Occipital lobe (tissue), 1 donor: ENCODE measurements at regions not wholly inside any gene's neighbourhood (a gene's known extent, or its start where the extent isn't known, plus 50 kb on each side); places are given as distances from the start of the nearest gene placed in this dataset.
A peak's percentile ranks its signal among the peaks of the same experiment; 100 is the strongest.
"Not testable (repeated sequence)": the region's sequence is repeated elsewhere in the genome, so short reads cannot be mapped to it uniquely, and the experiment has no call there.

ENCODE experiments used
- DNase-seq: peaks from one replicate; lab custom pipeline; 2025; lab: John Stamatoyannopoulos, UW

- not testable (repeated sequence) for DNase-seq
Observed at GRCh38 chr1:146510248-146510983, 281.6 kb upstream of the NOTCH2NLA start.

- not testable (repeated sequence) for DNase-seq
Observed at GRCh38 chr1:146504121-146504520, 275.3 kb upstream of the NOTCH2NLA start.

- DNase-seq = not testable (repeated sequence)
Observed at GRCh38 chr1:146487555-146487954, 258.7 kb upstream of the NOTCH2NLA start.

- not testable (repeated sequence) for DNase-seq
Observed at GRCh38 chr1:146487155-146487554, 258.3 kb upstream of the NOTCH2NLA start.

GRCh38 chr1:146486300-146487014 lies 257.6 kb upstream of the NOTCH2NLA start:
- peak; percentile 31 for DNase-seq

- not testable (repeated sequence) for DNase-seq
Observed at GRCh38 chr1:146484195-146484594, 255.4 kb upstream of the NOTCH2NLA start.

- not testable (repeated sequence) for DNase-seq
Observed at GRCh38 chr1:146479188-146479587, 250.4 kb upstream of the NOTCH2NLA start.

GRCh38 chr1:146478125-146478720 lies 249.4 kb upstream of the NOTCH2NLA start:
- DNase-seq = not testable (repeated sequence)

- DNase-seq = not testable (repeated sequence)
Observed at GRCh38 chr1:146475086-146475485, 246.3 kb upstream of the NOTCH2NLA start.

- not testable (repeated sequence) for DNase-seq
Observed at GRCh38 chr1:146474216-146474615, 245.4 kb upstream of the NOTCH2NLA start.

GRCh38 chr1:146472192-146472861 lies 243.5 kb upstream of the NOTCH2NLA start:
- peak; percentile 33 for DNase-seq

- not testable (repeated sequence) for DNase-seq
Observed at GRCh38 chr1:146459939-146460338, 231.1 kb upstream of the NOTCH2NLA start.

- not testable (repeated sequence) for DNase-seq
Observed at GRCh38 chr1:146459308-146459707, 230.5 kb upstream of the NOTCH2NLA start.

GRCh38 chr1:146448877-146449246 lies 220.0 kb upstream of the NOTCH2NLA start:
- not testable (repeated sequence) for DNase-seq

- DNase-seq = not testable (repeated sequence)
Observed at GRCh38 chr1:146448212-146448876, 219.5 kb upstream of the NOTCH2NLA start.

GRCh38 chr1:146443871-146444222 lies 215.0 kb upstream of the NOTCH2NLA start:
- not testable (repeated sequence) for DNase-seq

GRCh38 chr1:146443088-146443870 lies 214.5 kb upstream of the NOTCH2NLA start:
- DNase-seq = not testable (repeated sequence)

GRCh38 chr1:146438543-146438942 lies 209.7 kb upstream of the NOTCH2NLA start:
- DNase-seq = not testable (repeated sequence)

GRCh38 chr1:146416642-146417041 lies 187.8 kb upstream of the NOTCH2NLA start:
- not testable (repeated sequence) for DNase-seq

GRCh38 chr1:146415017-146415416 lies 186.2 kb upstream of the NOTCH2NLA start:
- not testable (repeated sequence) for DNase-seq
